Fibroblast of lung (primary cell): ENCODE measurements at regions not wholly inside any gene's neighbourhood (a gene's known extent, or its start where the extent isn't known, plus 50 kb on each side); places are given as distances from the start of the nearest gene placed in this dataset.

Experiments used
- EZH2 ChIP-seq: IDR thresholded peaks from 2 replicates; pipeline ENCODE4 v1.5.1; 2012; ENCODE audit warnings: low read length, control low read depth, mild to moderate bottlenecking; ENCODE audit errors: missing control alignments
- TF ChIP-seq, protein P1 (sequence below), 2 donors: IDR thresholded peaks in 1 of 2; conservative IDR thresholded peaks in 1 of 2; 1 replicate in 1 of 2; 2 replicates in 1 of 2; pipeline ENCODE4 v1.5.1; 2011 to 2012; ENCODE audit warnings: low read length in 2 of 2, control low read depth in 1 of 2, inconsistent platforms in 1 of 2, low read depth in 1 of 2, mild to moderate bottlenecking in 1 of 2

DNA sequence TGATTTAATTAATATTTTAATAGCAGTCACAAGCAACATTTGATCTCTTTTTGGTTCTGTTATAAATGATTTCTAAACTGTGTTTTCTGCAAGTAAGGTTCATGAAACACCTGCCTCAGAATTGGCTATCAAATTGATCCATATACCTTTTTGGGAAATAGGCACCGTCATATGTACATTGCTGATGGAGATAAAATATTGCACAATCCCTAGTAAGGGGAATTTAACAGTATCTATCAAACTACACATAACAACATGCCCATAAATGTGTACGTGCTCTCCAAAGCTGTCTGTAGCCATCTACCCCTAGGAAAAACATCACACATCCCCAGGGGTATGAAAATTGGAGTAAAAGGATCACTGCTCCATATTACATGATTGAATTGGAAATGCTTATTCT is 167.3 kb upstream of the CPNE8 start:
- TF ChIP-seq, protein P1, sequence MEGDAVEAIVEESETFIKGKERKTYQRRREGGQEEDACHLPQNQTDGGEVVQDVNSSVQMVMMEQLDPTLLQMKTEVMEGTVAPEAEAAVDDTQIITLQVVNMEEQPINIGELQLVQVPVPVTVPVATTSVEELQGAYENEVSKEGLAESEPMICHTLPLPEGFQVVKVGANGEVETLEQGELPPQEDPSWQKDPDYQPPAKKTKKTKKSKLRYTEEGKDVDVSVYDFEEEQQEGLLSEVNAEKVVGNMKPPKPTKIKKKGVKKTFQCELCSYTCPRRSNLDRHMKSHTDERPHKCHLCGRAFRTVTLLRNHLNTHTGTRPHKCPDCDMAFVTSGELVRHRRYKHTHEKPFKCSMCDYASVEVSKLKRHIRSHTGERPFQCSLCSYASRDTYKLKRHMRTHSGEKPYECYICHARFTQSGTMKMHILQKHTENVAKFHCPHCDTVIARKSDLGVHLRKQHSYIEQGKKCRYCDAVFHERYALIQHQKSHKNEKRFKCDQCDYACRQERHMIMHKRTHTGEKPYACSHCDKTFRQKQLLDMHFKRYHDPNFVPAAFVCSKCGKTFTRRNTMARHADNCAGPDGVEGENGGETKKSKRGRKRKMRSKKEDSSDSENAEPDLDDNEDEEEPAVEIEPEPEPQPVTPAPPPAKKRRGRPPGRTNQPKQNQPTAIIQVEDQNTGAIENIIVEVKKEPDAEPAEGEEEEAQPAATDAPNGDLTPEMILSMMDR (conservative IDR thresholded peaks at IDR 0.05 in 1 of 2, IDR thresholded peaks at IDR 0.05 in 1 of 2; ENCODE audit: low read depth in 1 of 2, low read length in 2 of 2): no peak
- TF ChIP-seq EZH2: no peak
